GM23248 (cell line): ENCODE measurements at regions not wholly inside any gene's neighbourhood (a gene's known extent, or its start where the extent isn't known, plus 50 kb on each side); places are given as distances from the start of the nearest gene placed in this dataset.

Experiments
- DNase-seq: peaks from one replicate; pipeline ENCODE4 v3.0.0-alpha.2; 2015
- H2AFZ ChIP-seq: fragments of 200-600 bp; sonication (generic); 2 replicates; pipeline ENCODE4 v1.6.1; 2016; ENCODE audit warnings: antibody characterized with exemption
- H3F3A ChIP-seq: fragments of 200-600 bp; sonication (generic); 2 replicates; pipeline ENCODE4 v1.6.1; 2016; ENCODE audit warnings: mild to moderate bottlenecking, antibody characterized with exemption, mixed run types; ENCODE audit not compliant: insufficient read depth
- H3K27ac ChIP-seq: fragments of 200-600 bp; sonication (generic); 2 replicates; pipeline ENCODE4 v1.5.1; 2016; ENCODE audit warnings: mild to moderate bottlenecking
- H3K27me3 ChIP-seq: fragments of 200-600 bp; sonication (generic); replicated peaks from 2 replicates; pipeline ENCODE4 v1.6.1; 2016; ENCODE audit warnings: mild to moderate bottlenecking; ENCODE audit not compliant: insufficient read depth
- H3K36me3 ChIP-seq: fragments of 200-600 bp; sonication (generic); 2 replicates; pipeline ENCODE4 v1.6.1; 2016; ENCODE audit warnings: low read depth, mild to moderate bottlenecking
- H3K4me1 ChIP-seq: fragments of 200-600 bp; sonication (generic); 2 replicates; pipeline ENCODE4 v1.6.1; 2016; ENCODE audit warnings: mild to moderate bottlenecking; ENCODE audit not compliant: insufficient read depth
- H3K4me2 ChIP-seq: fragments of 200-600 bp; sonication (generic); one replicate; pipeline ENCODE4 v1.6.1; 2016; ENCODE audit warnings: mild to moderate bottlenecking; ENCODE audit not compliant: unreplicated experiment
- H3K4me3 ChIP-seq: fragments of 200-600 bp; sonication (generic); 2 replicates; pipeline ENCODE4 v1.5.1; 2016; ENCODE audit warnings: mild to moderate bottlenecking
- H3K79me2 ChIP-seq: fragments of 200-600 bp; sonication (generic); 2 replicates; pipeline ENCODE4 v1.6.1; 2016; ENCODE audit warnings: mild to moderate bottlenecking; ENCODE audit not compliant: insufficient read depth
- H3K9ac ChIP-seq: fragments of 200-600 bp; sonication (generic); 2 replicates; pipeline ENCODE4 v1.6.1; 2016; ENCODE audit warnings: mild to moderate bottlenecking
- H3K9me2 ChIP-seq: fragments of 200-600 bp; sonication (generic); 2 replicates; pipeline ENCODE4 v1.6.1; 2016; ENCODE audit warnings: mixed run types, mild to moderate bottlenecking, moderate library complexity; ENCODE audit not compliant: insufficient read depth
- H3K9me3 ChIP-seq: fragments of 200-600 bp; sonication (generic); one replicate; pipeline ENCODE4 v1.6.1; 2017; ENCODE audit warnings: low read depth
- H4K20me1 ChIP-seq: fragments of 200-600 bp; sonication (generic); 2 replicates; pipeline ENCODE4 v1.6.0; 2016; ENCODE audit not compliant: insufficient read depth
- EZH2 ChIP-seq: fragments of 200-600 bp; sonication (generic); IDR thresholded peaks from 2 replicates; pipeline ENCODE4 v1.6.1; 2018; ENCODE audit warnings: antibody characterized with exemption, mild to moderate bottlenecking; ENCODE audit not compliant: insufficient read depth, poor library complexity, severe bottlenecking
- EZH2phosphoT487 ChIP-seq: fragments of 200-600 bp; sonication (generic); IDR thresholded peaks from 2 replicates; pipeline ENCODE4 v1.6.1; 2018; ENCODE audit warnings: antibody characterized with exemption, moderate library complexity, mild to moderate bottlenecking, low read depth; ENCODE audit not compliant: insufficient read depth
- WGBS, 2 experiments: methylation state at CpG; one replicate each; pipeline ENCODE4 v1.1.6; 2015 to 2017; ENCODE audit warnings: low lambda C conversion rate in 2 of 2, low coverage in 1 of 2; ENCODE audit errors: missing lambda C conversion rate in 2 of 2; 5-methylcytosine and 5-hydroxymethylcytosine counted together
- in situ Hi-C: fragments of 300-500 bp; cut with MboI; formaldehyde crosslinking; loops from 2 replicates; pipeline ENCODE4 v1.15.0; 2020

GRCh38 chr18:61085036-61085435 is 248.2 kb upstream of the CDH20 start:
- H3K4me3 ChIP-seq = no peak overlapping the region
- H3K9me3 ChIP-seq = no peaks in the 10 kb centered on the region
- no peaks in the 10 kb centered on the region for H3K4me1 ChIP-seq
- no peaks in the 10 kb centered on the region for H3K79me2 ChIP-seq
- H2AFZ ChIP-seq = no peak overlapping the region
- no peak for DNase-seq
- H3F3A ChIP-seq = no peaks in the 10 kb centered on the region
- H3K4me2 ChIP-seq = no peak overlapping the region
- WGBS, 2 experiments = 45 to 50% methylated on average over 3 of the region's 3 CpGs
- no peaks in the 10 kb centered on the region for H3K9me2 ChIP-seq
- H3K9ac ChIP-seq = no peak overlapping the region
- H4K20me1 ChIP-seq = no peaks in the 10 kb centered on the region
- H3K36me3 ChIP-seq = no peaks in the 10 kb centered on the region
- TF ChIP-seq EZH2 = no peak
- TF ChIP-seq EZH2phosphoT487 = no peak
- H3K27ac ChIP-seq = no peak overlapping the region
- in situ Hi-C loops = no loop called here
- no peaks in the 10 kb centered on the region for H3K27me3 ChIP-seq

GRCh38 chr18:61085761-61086160 is 247.5 kb upstream of the CDH20 start:
- Histone ChIP-seq H3K9me2 (no peaks in the 10 kb centered on the region), H3F3A (no peaks in the 10 kb centered on the region), H3K4me2 (no peak overlapping the region), H2AFZ (no peak overlapping the region), H3K36me3 (no peaks in the 10 kb centered on the region), H4K20me1 (no peaks in the 10 kb centered on the region), H3K27ac (no peak overlapping the region), H3K4me3 (no peak overlapping the region), H3K79me2 (no peaks in the 10 kb centered on the region), H3K4me1 (no peaks in the 10 kb centered on the region), H3K27me3 (no peaks in the 10 kb centered on the region), H3K9ac (no peak overlapping the region), H3K9me3 (no peaks in the 10 kb centered on the region)
- DNase-seq = no peak
- in situ Hi-C loops = no loop called here
- TF ChIP-seq EZH2 = no peak

- no peaks in the 10 kb centered on the region for H3K9me2 ChIP-seq
- TF ChIP-seq EZH2 (no peak), EZH2phosphoT487 (no peak)
- in situ Hi-C loops = no loop called here
- no peak overlapping the region for H3K4me3 ChIP-seq
- no peaks in the 10 kb centered on the region for H3K36me3 ChIP-seq
- no peaks in the 10 kb centered on the region for H4K20me1 ChIP-seq
- H3K9ac ChIP-seq = no peak overlapping the region
- H3K4me2 ChIP-seq = no peak overlapping the region
- no peaks in the 10 kb centered on the region for H3F3A ChIP-seq
- no peak overlapping the region for H2AFZ ChIP-seq
- H3K4me1 ChIP-seq = no peaks in the 10 kb centered on the region
- WGBS, 2 experiments = 82% methylated on average over 4 of the region's 4 CpGs
- no peaks in the 10 kb centered on the region for H3K79me2 ChIP-seq
- no peaks in the 10 kb centered on the region for H3K27me3 ChIP-seq
- no peak overlapping the region for H3K27ac ChIP-seq
- DNase-seq = no peak
- H3K9me3 ChIP-seq = no peaks in the 10 kb centered on the region
These were observed 246.6 kb upstream of the CDH20 start for GRCh38 chr18:61086657-61087056.

GRCh38 chr18:61091379-61091778 is 241.9 kb upstream of the CDH20 start:
- 65 to 71% methylated on average over 1 of the region's 1 CpG for WGBS, 2 experiments
- Histone ChIP-seq H3K9me2 (no peaks in the 10 kb centered on the region), H3K27me3 (no peaks in the 10 kb centered on the region), H2AFZ (no peak overlapping the region), H3K27ac (no peak overlapping the region), H3K36me3 (no peaks in the 10 kb centered on the region), H3K9me3 (no peaks in the 10 kb centered on the region), H3K79me2 (no peaks in the 10 kb centered on the region), H3K9ac (no peak overlapping the region), H3K4me3 (no peak overlapping the region), H3F3A (no peaks in the 10 kb centered on the region), H3K4me1 (no peaks in the 10 kb centered on the region), H4K20me1 (no peaks in the 10 kb centered on the region), H3K4me2 (no peak overlapping the region)
- in situ Hi-C loops = no loop called here
- TF ChIP-seq EZH2 = no peak
- TF ChIP-seq EZH2phosphoT487 = no peak
- no peak for DNase-seq

- WGBS, 2 experiments = 58 to 64% methylated on average over 2 of the region's 2 CpGs
- no peaks in the 10 kb centered on the region for H3K9me2 ChIP-seq
- in situ Hi-C loops = no loop called here
These were observed 239.3 kb upstream of the CDH20 start for GRCh38 chr18:61093965-61094364.

More at GRCh38 chr18:61093965-61094364, 239.3 kb upstream of the CDH20 start:
- no peaks in the 10 kb centered on the region for H3K4me1 ChIP-seq
- no peak overlapping the region for H3K9ac ChIP-seq
- no peak overlapping the region for H2AFZ ChIP-seq
- no peaks in the 10 kb centered on the region for H3K36me3 ChIP-seq
- no peak overlapping the region for H3K4me3 ChIP-seq
- H3F3A ChIP-seq = no peaks in the 10 kb centered on the region
- H3K27ac ChIP-seq = no peak overlapping the region
- no peaks in the 10 kb centered on the region for H3K9me3 ChIP-seq
- TF ChIP-seq EZH2phosphoT487 = no peak
- no peak for TF ChIP-seq EZH2
- no peak for DNase-seq
- no peaks in the 10 kb centered on the region for H3K27me3 ChIP-seq
- H3K4me2 ChIP-seq = no peak overlapping the region
- H4K20me1 ChIP-seq = no peaks in the 10 kb centered on the region
- no peaks in the 10 kb centered on the region for H3K79me2 ChIP-seq
